H1 (cell line): ENCODE measurements at regions not wholly inside any gene's neighbourhood (a gene's known extent, or its start where the extent isn't known, plus 50 kb on each side); places are given as distances from the start of the nearest gene placed in this dataset.

Experiments
- CEBPB ChIP-seq: IDR thresholded peaks from 2 replicates; pipeline ENCODE4 v1.6.1; 2012; ENCODE audit warnings: low read depth, low read length
- HDAC6 ChIP-seq: IDR thresholded peaks from one replicate; pipeline ENCODE4 v1.7.1; 2012; ENCODE audit warnings: low read depth, mild to moderate bottlenecking, inconsistent platforms, low read length, moderate library complexity
- JUN ChIP-seq: IDR thresholded peaks from 2 replicates; pipeline ENCODE4 v1.6.1; 2011; ENCODE audit warnings: low read depth, mild to moderate bottlenecking, improper control_type of control experiment, low read length
- SIX5 ChIP-seq: IDR thresholded peaks from 2 replicates; pipeline ENCODE4 v1.6.1; 2011; ENCODE audit warnings: mild to moderate bottlenecking, low read depth, low read length
- SP1 ChIP-seq: IDR thresholded peaks from 2 replicates; pipeline ENCODE4 v1.6.1; 2011; ENCODE audit warnings: low read depth, low read length
- TBP ChIP-seq: IDR thresholded peaks from 2 replicates; pipeline ENCODE4 v1.6.1; 2011; ENCODE audit warnings: low read depth, low read length, improper control_type of control experiment
- ZNF274 ChIP-seq: IDR thresholded peaks from 2 replicates; pipeline ENCODE4 v1.7.0; 2012; ENCODE audit warnings: low read length, borderline replicate concordance; ENCODE audit errors: extremely low read depth

DNA sequence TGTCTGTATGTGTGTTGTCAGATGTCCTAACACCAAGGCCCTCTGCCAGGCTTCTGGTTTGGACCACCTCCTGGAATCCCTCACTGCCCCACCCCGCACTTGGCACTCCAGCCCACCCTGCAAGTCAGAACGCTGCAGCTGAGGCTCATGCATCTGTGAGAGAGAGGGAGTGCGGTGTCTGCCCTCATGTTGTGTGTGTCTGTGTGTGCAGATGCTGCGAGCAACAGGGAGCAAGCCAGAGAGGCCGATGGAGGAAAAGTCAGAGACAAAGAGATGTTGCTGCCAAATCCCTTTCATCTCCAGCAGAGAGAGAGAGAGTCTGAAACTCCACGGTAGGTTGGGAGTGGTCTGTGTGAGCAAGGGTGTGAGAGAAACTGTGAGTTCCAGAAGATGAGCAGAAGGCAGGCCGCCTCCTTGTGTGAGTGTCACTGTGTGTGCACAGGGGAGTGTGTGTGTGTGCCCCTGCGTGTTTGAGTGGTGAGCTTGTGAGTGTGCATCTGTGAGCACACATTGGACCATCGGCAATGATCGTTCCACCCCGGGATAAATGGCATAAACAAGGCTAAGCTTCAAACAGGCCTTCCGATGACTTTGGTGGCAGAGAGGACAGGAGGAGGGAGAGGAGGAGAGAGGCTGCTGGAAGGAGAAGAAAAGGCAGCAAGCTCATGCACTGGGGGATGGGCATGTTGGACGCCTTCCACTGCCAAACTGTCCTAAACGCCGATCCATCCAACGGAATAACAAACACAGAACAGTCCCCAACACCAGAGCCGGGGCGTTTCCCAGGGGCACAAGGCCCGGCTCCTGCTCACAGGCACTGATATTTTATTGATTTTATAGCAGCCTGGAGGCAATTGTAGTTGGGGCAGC is 99.2 kb upstream of the GRIK3 start (continued):
- TF ChIP-seq TBP (no peak), CEBPB (no peak), HDAC6 (no peak), SP1 (no peak), ZNF274 (no peak), JUN (no peak), SIX5 (no peak)
